NCI-H1105 treated with DMSO at 0.1 percent for 48 hours (cell line): ENCODE measurements at regions not wholly inside any gene's neighbourhood (a gene's known extent, or its start where the extent isn't known, plus 50 kb on each side); places are given as distances from the start of the nearest gene placed in this dataset.
"Not testable (repeated sequence)": the region's sequence is repeated elsewhere in the genome, so short reads cannot be mapped to it uniquely, and the experiment has no call there.

Source experiments
- DNase-seq: peaks from one replicate; lab custom pipeline; 2025; lab: John Stamatoyannopoulos, UW

GRCh38 chr1:47522935-47523834, 85.3 kb downstream of the FOXD2 start:
- DNase-seq = peak; percentile 72

- peak; percentile 72 for DNase-seq
Observed at GRCh38 chr1:47523835-47524215, 86.0 kb downstream of the FOXD2 start.

- no peak for DNase-seq
Observed at GRCh38 chr1:47524272-47524671, 86.4 kb downstream of the FOXD2 start.

GRCh38 chr1:47527653-47528272, 89.9 kb downstream of the FOXD2 start:
- DNase-seq = no peak

GRCh38 chr1:47529520-47530098, 91.8 kb downstream of the FOXD2 start:
- no peak for DNase-seq

- no peak for DNase-seq
Observed at GRCh38 chr1:47532921-47533792, 95.3 kb downstream of the FOXD2 start.

- DNase-seq = no peak
Observed at GRCh38 chr1:47533793-47534328, 96.0 kb downstream of the FOXD2 start.

- no peak for DNase-seq
Observed at GRCh38 chr1:47534436-47534835, 96.6 kb downstream of the FOXD2 start.

- no peak for DNase-seq
Observed at GRCh38 chr1:47536646-47537118, 98.8 kb downstream of the FOXD2 start.

- DNase-seq = no peak
Observed at GRCh38 chr1:47537268-47537667, 99.4 kb downstream of the FOXD2 start.

GRCh38 chr1:47537966-47538365, 100.1 kb downstream of the FOXD2 start:
- DNase-seq = no peak

- not testable (repeated sequence) for DNase-seq
Observed at GRCh38 chr1:47538530-47538929, 100.7 kb downstream of the FOXD2 start.

- DNase-seq = not testable (repeated sequence)
Observed at GRCh38 chr1:47541705-47542104, 103.9 kb downstream of the FOXD2 start.

GRCh38 chr1:47543089-47543488, 105.2 kb downstream of the FOXD2 start:
- not testable (repeated sequence) for DNase-seq

GRCh38 chr1:47545912-47546483, 108.2 kb downstream of the FOXD2 start:
- no peak for DNase-seq

GRCh38 chr1:47547753-47548573, 110.1 kb downstream of the FOXD2 start:
- DNase-seq = no peak

GRCh38 chr1:47548637-47549036, 110.8 kb downstream of the FOXD2 start:
- DNase-seq = no peak

- DNase-seq = no peak
Observed at GRCh38 chr1:47549532-47549931, 111.7 kb downstream of the FOXD2 start.

GRCh38 chr1:47550929-47551328, 113.1 kb downstream of the FOXD2 start:
- DNase-seq = no peak

- no peak for DNase-seq
Observed at GRCh38 chr1:47551971-47552528, 114.2 kb downstream of the FOXD2 start.
